ENCODE measurements at regions not wholly inside any gene's neighbourhood (a gene's known extent, or its start where the extent isn't known, plus 50 kb on each side); places are given as distances from the start of the nearest gene placed in this dataset.

DNA sequence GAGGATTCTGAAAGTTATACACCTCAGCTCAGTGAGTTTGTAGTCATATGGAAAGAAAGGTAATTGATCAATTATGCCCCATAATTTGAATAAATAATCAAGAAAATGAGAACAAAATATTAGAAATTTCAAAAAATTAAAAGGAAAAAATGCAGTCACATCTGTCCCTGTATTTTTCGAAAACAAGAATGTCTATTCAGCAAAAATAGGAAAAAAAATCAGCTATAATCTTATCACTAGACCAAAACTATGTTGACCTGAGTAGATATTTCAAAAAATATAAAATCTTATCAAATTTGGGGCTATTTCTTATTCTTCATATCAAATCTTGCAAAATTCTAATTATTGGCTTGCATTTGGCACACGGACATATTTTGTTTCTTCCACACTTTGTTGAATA, 501.2 kb upstream of the CNTN3 start:
- TF ChIP-seq, protein P1, sequence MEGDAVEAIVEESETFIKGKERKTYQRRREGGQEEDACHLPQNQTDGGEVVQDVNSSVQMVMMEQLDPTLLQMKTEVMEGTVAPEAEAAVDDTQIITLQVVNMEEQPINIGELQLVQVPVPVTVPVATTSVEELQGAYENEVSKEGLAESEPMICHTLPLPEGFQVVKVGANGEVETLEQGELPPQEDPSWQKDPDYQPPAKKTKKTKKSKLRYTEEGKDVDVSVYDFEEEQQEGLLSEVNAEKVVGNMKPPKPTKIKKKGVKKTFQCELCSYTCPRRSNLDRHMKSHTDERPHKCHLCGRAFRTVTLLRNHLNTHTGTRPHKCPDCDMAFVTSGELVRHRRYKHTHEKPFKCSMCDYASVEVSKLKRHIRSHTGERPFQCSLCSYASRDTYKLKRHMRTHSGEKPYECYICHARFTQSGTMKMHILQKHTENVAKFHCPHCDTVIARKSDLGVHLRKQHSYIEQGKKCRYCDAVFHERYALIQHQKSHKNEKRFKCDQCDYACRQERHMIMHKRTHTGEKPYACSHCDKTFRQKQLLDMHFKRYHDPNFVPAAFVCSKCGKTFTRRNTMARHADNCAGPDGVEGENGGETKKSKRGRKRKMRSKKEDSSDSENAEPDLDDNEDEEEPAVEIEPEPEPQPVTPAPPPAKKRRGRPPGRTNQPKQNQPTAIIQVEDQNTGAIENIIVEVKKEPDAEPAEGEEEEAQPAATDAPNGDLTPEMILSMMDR (IDR thresholded peaks at IDR 0.05; ENCODE audit: low read depth, low read length), result no peak

DNA sequence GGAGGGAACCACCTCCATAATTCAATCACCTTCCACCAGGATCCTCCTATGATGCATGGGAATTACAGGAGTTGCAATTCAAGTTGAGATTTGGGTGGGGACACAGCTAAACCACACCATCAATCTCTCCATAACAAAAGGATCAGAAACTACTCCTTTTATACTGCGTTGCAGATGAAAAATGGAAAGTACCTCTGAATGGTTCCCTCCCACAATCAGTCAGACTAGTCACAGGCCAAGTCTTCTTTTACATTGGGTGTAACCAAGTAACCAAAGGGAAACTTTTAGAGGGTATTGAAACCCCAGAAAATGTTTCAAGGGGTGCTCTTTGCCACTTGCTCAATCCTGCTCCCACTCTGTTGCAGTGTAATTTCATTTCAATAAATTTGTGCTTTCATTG, 504.3 kb upstream of the CNTN3 start:
- TF ChIP-seq, protein P1 (IDR thresholded peaks at IDR 0.05; ENCODE audit: low read depth, low read length), result no peak
- H3K4me3 ChIP-seq (ENCODE audit: low read depth, low read length), result no peak overlapping the region

More for the DNA sequence above, 501.2 kb upstream of the CNTN3 start:
- no peak overlapping the region for H3K4me3 ChIP-seq (ENCODE audit: low read depth, low read length)

DNA sequence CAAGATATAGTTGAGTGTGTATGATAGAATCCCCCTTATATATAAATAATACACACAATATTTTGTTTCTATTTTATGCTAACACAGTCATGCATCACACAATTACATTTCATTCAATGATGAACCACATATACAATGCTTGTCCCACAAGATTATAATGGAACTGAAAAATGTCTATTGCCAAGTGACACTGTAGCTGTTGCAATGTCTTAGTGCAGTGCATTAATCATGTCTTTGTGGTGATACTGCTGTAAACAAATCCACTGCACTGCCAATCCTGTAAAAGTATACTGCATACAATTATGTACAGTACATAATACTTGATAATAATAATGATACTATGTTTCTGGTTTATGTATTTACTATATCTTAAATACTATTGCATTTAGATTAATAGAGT, 512.1 kb upstream of the CNTN3 start:
- TF ChIP-seq, protein P1 (IDR thresholded peaks at IDR 0.05; ENCODE audit: low read depth, low read length), result no peak
- H3K4me3 ChIP-seq (ENCODE audit: low read depth, low read length), result no peak overlapping the region

DNA sequence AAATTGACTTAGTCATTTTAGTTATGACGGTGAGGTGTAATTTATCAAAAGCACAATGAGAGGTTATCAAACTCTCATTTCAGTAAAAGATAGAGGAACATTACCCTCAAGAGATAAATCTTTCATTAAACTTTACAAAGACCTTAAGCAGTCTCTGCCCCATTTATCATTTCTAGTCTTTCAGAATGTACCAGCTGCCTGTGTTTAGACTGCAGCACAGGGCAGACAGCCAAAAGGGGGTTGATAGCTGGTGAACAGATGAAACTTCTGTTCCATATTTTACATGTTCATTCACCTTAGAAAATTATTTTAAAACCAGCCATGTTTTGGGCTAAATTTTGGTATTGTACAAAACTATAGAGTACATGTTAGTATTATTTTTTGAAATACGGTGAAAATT, 514.6 kb upstream of the CNTN3 start:
- TF ChIP-seq, protein P1 (IDR thresholded peaks at IDR 0.05; ENCODE audit: low read depth, low read length), result no peak
- no peak overlapping the region for H3K4me3 ChIP-seq (ENCODE audit: low read depth, low read length)

DNA sequence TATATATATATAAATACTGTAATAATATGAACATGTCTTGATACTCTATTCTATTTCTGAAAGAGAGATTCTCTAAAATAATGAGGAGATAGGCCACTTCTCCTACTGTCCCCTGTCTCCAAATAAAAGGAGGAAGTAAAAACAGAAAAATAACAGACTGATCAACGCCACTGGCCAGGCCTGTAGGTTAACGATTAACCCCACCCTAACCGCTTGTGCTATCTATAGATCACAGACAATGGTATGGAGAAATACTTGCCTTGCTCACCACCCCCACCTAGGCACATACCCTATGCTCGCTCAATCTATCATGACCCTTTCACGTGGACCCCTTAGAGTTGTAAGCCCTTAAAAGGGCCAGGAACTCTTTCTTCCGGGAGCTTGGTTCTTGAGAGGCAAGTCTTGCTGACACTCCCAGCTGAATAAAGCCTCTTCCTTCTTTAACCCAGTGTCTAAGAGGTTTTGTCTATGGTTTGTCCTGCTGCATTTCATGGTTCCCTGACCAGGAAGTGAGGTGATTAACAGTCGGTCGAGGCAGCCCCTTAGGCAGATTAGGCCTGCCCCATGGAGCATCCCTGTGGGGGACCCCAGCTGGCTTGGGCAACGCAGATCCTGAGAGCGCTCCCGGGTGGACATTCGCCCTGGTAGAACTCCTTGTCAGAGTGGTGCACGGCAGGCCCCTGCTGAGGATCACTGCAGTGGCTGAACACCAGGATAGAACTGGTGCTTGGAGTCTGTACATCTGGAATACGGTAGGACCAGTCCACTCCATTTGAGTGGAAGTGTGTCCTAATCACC, 521.8 kb upstream of the CNTN3 start:
- TF ChIP-seq, protein P1 (IDR thresholded peaks at IDR 0.05; ENCODE audit: low read depth, low read length), result no peak
- H3K4me3 ChIP-seq (ENCODE audit: low read depth, low read length), result no peak overlapping the region

DNA sequence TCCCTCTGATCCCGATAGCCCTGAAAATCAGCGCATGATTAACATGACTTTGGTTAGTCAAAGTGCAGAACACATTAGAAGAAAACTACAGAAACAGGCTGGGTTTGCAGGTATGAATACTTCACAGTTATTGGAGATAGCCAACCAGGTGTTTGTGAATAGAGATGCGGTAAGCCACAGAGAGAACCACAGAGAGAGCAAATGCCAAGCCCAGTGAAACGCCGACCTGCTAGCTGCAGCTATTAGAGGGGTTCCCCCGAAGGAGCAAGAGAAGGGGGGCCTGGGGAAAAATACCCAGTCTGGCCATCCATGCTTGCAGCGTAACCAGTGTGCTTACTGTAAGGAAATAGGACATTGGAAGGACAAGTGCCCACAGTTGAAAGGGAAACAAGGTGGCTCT, 523.9 kb upstream of the CNTN3 start:
- no peak overlapping the region for H3K4me3 ChIP-seq (ENCODE audit: low read depth, low read length)
- TF ChIP-seq, protein P1 (IDR thresholded peaks at IDR 0.05; ENCODE audit: low read depth, low read length), result no peak

DNA sequence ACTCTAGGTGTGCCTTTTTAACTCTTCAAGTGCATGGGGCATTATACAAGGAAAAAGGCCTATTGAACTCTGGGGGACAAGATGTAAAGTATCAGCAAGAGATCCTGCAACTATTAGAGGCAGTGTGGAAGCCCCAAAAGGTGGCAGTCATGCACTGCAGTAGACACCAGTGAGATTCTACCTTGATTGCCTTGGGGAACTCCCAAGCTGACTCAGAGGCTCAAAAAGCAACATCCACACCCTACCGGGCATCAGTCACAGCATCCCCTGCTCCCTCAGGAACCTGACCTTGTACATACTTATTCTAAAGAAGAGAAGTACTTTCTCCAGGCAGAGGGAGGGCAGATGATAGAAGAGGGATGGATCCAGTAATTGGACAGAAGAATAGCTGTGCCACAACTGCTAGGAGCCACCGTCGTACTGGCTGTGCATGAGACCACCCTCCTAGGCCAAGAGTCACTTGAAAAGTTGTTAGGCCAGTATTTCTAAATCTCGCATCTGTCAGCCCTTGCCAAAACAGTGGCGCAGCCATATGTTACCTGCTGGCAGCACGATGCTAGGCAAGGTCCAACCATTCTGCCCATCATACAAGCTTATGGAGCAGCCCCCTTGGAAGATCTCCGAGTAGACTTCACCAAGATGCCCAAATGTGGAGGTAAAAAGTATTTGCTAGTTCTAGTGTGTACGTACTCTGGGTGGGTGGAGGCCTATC, 523.1 kb upstream of the FRG2C start:
- H3K4me3 ChIP-seq (ENCODE audit: low read depth, low read length), result no peak overlapping the region
- TF ChIP-seq, protein P1 (IDR thresholded peaks at IDR 0.05; ENCODE audit: low read depth, low read length), result no peak

Measured in WI38 (cell line).